ENCODE measurements at regions not wholly inside any gene's neighbourhood (a gene's known extent, or its start where the extent isn't known, plus 50 kb on each side); places are given as distances from the start of the nearest gene placed in this dataset.

DNA sequence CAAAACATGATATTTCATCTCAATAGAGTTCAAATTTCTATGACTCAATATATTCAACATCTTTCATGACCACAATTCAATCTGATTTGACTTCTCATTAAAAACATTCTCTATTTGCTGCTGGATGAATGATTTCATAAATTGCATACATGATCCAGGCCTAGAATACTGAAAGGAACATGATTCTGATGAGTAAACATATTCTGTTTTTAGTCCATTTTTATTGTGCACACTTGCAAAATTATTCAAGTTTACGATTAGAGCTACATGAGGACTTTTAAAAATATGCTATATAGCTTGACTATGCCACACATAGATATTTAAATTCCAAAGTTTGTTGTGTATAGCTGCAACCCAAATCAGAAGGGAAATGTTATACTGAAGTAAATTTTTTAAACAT lies 273.8 kb upstream of the GRIP1 start:
- TF ChIP-seq, protein P1, sequence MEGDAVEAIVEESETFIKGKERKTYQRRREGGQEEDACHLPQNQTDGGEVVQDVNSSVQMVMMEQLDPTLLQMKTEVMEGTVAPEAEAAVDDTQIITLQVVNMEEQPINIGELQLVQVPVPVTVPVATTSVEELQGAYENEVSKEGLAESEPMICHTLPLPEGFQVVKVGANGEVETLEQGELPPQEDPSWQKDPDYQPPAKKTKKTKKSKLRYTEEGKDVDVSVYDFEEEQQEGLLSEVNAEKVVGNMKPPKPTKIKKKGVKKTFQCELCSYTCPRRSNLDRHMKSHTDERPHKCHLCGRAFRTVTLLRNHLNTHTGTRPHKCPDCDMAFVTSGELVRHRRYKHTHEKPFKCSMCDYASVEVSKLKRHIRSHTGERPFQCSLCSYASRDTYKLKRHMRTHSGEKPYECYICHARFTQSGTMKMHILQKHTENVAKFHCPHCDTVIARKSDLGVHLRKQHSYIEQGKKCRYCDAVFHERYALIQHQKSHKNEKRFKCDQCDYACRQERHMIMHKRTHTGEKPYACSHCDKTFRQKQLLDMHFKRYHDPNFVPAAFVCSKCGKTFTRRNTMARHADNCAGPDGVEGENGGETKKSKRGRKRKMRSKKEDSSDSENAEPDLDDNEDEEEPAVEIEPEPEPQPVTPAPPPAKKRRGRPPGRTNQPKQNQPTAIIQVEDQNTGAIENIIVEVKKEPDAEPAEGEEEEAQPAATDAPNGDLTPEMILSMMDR (IDR thresholded peaks at IDR 0.05): no peak
- no peak for TF ChIP-seq POLR2A (IDR thresholded peaks at IDR 0.05)

All from lower leg skin (tissue), 3 donors.